GM18508 (cell line): ENCODE measurements at regions not wholly inside any gene's neighbourhood (a gene's known extent, or its start where the extent isn't known, plus 50 kb on each side); places are given as distances from the start of the nearest gene placed in this dataset.

ENCODE experiments used
- ATAC-seq: cut with Tn5 transposase; IDR thresholded peaks from one replicate; pipeline ENCODE4 v1.9.1; 2021; ENCODE audit warnings: moderate number of reproducible peaks; ENCODE audit not compliant: insufficient read depth, unreplicated experiment

DNA sequence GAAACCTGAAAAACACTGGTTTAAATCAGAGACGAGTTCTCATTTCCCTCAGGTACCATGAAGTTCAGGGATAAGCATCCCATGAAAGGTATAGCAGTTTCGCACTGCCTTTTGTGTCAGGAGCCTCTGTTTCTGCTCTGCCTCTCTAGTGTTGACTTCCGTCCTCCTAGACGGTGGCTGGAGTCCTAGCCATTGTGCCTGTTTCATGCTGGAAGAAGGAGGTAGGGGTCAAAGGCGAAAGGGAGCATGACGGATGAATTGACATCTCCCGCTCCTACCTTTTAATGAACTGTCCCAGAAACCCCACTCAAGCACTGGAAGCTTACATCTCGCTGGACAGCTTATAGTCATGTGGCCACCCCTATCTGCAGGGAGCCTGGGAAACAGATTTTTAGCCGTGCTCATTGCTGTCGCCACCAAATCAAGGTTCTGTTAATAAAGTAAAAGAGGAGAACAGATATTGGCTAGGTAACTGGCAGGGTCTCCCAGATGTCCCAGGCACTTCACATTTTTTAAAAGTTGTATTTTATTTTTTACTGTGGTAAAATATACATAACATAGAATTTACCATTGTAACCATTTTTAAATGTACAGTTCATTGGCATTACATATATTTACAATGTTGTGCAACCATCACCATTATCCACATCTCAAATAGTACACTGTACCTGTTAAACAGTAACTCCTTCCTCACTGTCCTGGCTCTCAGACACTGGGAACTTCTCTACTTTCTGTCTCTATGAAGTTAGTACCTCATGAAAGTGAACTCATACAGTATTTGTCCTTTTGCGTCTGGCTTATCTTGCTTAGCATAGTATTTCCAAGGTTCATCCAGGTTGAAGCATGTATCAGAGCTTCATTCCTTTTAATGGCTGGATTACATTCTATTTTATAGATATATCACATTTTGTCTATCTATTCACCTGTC is 55.0 kb upstream of the CTLA4 start:
- ATAC-seq = no peak

DNA sequence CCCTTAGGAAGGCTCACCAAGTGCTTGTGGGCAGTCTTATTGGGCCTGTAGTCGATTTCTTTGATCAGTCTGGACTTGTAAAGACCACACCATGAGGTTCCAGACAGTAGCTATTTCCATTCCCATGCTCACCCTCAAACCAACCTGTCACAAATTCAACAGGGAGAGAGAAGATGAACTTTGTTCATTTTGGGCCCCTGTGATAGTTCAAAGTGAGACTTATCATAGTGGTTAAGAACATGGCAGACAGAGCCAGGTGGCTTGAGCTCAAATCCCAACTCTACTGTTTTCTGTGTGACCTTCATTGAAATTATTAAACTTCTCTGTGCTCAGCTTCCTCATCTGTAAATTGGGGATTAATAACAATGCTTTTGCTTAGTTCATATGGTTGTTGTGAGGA is 53.9 kb upstream of the CTLA4 start:
- ATAC-seq = no peak

DNA sequence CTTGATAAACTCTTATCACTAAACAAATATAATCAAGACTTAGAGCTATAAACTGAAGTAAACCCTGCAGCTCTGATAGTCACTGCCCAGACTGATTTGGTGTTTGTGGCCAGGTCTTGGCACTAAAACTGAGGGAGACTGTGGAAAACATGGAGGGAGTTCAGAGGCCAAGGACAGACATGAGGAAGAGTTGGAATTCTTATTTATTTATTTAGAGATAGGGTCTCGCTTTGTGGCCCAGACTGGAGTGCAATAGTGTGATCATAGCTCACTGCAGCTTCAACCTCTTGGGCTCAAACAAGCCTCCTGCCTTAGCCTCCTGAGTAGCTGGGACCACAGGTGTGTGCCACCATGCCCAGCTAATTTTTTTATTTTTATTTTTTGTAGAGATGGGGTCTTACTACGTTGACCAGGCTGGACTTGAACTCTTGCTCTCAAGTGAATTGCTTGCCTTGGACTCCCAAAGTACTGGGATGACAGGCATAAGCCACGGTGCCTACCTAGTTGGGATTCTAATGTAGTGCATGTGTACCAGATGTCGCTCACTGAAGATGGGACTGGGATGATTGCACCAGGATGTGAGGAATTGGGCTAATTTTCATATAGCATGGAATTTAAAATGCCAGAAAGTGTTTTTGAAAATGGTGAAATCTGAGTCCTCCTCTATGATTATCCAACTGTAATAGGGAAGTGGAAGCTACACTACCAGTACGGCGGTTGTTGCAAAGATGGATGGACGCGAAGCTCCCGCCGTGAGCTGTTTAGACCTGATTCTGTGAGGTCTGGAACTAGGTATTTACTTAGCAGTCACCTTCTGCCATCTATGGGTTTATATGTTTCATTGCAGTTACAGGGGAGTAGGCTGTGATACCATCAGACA is 52.7 kb upstream of the CTLA4 start:
- ATAC-seq = peak; percentile 83

DNA sequence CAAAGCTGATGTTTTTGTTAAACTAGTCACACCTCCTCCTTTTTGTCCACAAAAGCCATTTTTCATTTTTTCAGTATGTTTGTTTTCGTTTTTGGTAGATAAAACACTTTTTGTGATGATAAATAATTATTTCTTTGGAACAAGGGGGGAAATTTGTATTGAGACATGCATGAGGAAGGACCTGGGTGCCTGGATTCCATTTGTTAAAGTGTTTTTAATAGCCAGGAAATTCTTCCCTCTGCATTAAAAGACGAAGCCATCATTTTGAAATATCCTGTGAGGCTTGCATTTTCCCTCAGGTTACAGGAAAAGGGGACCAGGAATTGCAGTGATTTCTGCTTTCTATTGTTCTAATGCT is 52.1 kb upstream of the CTLA4 start:
- no peak for ATAC-seq

DNA sequence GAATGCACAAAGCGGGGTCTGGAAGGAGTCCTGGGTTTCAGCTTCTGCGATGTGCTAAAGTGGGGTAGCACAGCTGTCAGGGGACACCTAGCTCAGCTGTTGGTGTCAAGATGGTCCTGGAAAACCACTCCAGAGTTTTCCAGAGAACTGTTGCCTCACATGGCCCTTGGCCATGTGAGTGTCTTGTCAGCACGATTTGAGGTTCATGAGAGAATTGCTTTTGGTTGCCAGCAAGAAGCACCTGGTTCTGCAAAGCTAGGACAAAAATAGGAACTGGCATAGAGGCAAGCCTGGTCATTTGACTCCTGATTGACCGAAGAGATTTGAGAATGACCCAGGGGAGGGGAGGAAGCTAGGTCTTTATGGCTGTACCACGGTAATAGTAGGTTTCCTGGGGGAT is 50.4 kb upstream of the CTLA4 start:
- ATAC-seq = no peak
